ENCODE measurements at regions not wholly inside any gene's neighbourhood (a gene's known extent, or its start where the extent isn't known, plus 50 kb on each side); places are given as distances from the start of the nearest gene placed in this dataset.

- no peaks in the 10 kb centered on the region for H3K36me3 ChIP-seq
- no peak overlapping the region for H3K4me3 ChIP-seq
- ATAC-seq = no peak
- no peak overlapping the region for H3K27ac ChIP-seq
- no peak for TF ChIP-seq CTCF (IDR thresholded peaks at IDR 0.05)
- H3K9me3 ChIP-seq = peaks cover 0 to 3% of the 10 kb centered on the region in 2 donors
- H3K27me3 ChIP-seq = peaks cover 15 to 62% of the 10 kb centered on the region in 2 donors
- DNase-seq = no peak
- intact Hi-C loops (cut with DNase I) = no loop called here
- H3K4me1 ChIP-seq = no peaks in the 10 kb centered on the region
Observed at GRCh38 chr13:111968336-111969010, 98.5 kb upstream of the SOX1 start.

GRCh38 chr13:111969551-111970135, 97.3 kb upstream of the SOX1 start:
- ATAC-seq (no peak), DNase-seq (no peak)
- intact Hi-C loops (cut with DNase I) = no loop called here
- Histone ChIP-seq H3K27me3 (peaks cover 20 to 72% of the 10 kb centered on the region in 2 donors), H3K4me3 (no peak overlapping the region), H3K9me3 (peaks cover 0 to under 1% of the 10 kb centered on the region in 2 donors), H3K4me1 (no peaks in the 10 kb centered on the region), H3K27ac (no peak overlapping the region), H3K36me3 (no peaks in the 10 kb centered on the region)
- TF ChIP-seq CTCF (IDR thresholded peaks at IDR 0.05) = no peak

- no peaks in the 10 kb centered on the region for H3K36me3 ChIP-seq
- no peak for TF ChIP-seq CTCF (IDR thresholded peaks at IDR 0.05)
- H3K27me3 ChIP-seq = peaks cover 20 to 72% of the 10 kb centered on the region in 2 donors
- H3K27ac ChIP-seq = no peak overlapping the region
- ATAC-seq (no peak), DNase-seq (no peak)
- intact Hi-C loops (cut with DNase I) = no loop called here
- H3K9me3 ChIP-seq = peaks cover 0 to 4% of the 10 kb centered on the region in 2 donors
- H3K4me1 ChIP-seq = no peaks in the 10 kb centered on the region
- no peak overlapping the region for H3K4me3 ChIP-seq
Observed at GRCh38 chr13:111970494-111971141, 96.3 kb upstream of the SOX1 start.

- no peak for ATAC-seq
- H3K4me3 ChIP-seq = no peak overlapping the region
- H3K9me3 ChIP-seq = peaks cover 0 to 4% of the 10 kb centered on the region in 2 donors
- TF ChIP-seq CTCF (IDR thresholded peaks at IDR 0.05) = no peak
- intact Hi-C loops (cut with DNase I) = no loop called here
- H3K27ac ChIP-seq = no peak overlapping the region
- no peaks in the 10 kb centered on the region for H3K36me3 ChIP-seq
- no peaks in the 10 kb centered on the region for H3K4me1 ChIP-seq
- peaks cover 20 to 86% of the 10 kb centered on the region in 2 donors for H3K27me3 ChIP-seq
- DNase-seq = no peak
Observed at GRCh38 chr13:111971891-111972780, 94.8 kb upstream of the SOX1 start.
